GM21825 (cell line): ENCODE measurements at regions not wholly inside any gene's neighbourhood (a gene's known extent, or its start where the extent isn't known, plus 50 kb on each side); places are given as distances from the start of the nearest gene placed in this dataset.

Experiments
- ATAC-seq: cut with Tn5 transposase; IDR thresholded peaks from one replicate; pipeline ENCODE4 v1.9.1; 2021; ENCODE audit warnings: mild to moderate bottlenecking, moderate library complexity; ENCODE audit not compliant: unreplicated experiment

DNA sequence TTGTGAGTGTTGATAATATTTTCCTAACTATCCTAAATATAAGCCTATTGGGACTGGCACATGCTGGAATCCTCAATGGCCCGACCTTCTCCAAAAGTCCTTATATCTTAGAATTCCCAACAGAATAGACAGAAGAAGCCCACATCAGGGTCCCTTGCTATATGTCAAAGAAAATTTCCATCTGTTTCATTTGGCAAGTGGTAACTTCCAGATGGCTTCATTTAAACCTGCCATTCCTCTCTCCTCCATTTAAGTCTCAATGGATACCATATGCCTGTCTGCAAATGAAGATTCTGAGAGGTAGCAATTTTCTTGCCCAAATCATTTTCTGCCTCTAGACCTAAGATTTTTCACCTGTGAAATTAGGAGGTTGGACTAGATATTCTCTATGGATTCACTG, 73.1 kb upstream of the KCNA4 start:
- ATAC-seq = no peak

- no peak for ATAC-seq
Observed at GRCh38 chr11:30091246-30091645, 74.4 kb upstream of the KCNA4 start.

- ATAC-seq = no peak
Observed at GRCh38 chr11:30091737-30092136, 74.9 kb upstream of the KCNA4 start.

- ATAC-seq = no peak
Observed at GRCh38 chr11:30092518-30092917, 75.7 kb upstream of the KCNA4 start.

DNA sequence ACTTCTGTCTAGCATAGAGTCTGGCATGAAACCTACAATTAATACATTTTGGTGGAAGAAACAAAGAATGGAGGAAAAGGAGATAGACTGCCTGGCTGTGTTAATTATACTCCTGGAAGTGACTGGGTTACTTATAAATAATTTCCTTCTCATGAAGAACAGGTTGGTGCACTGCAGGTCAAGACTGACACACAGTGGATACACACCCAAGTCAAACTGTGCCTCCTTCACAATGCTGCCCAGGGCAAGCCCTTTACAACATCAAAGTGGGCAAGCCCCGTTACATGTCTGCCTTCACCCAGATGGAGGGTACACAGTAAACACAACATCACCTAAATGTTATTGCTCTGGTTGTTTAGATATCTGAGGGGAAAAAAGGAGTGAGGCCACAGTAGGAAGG, 83.7 kb upstream of the KCNA4 start:
- no peak for ATAC-seq

DNA sequence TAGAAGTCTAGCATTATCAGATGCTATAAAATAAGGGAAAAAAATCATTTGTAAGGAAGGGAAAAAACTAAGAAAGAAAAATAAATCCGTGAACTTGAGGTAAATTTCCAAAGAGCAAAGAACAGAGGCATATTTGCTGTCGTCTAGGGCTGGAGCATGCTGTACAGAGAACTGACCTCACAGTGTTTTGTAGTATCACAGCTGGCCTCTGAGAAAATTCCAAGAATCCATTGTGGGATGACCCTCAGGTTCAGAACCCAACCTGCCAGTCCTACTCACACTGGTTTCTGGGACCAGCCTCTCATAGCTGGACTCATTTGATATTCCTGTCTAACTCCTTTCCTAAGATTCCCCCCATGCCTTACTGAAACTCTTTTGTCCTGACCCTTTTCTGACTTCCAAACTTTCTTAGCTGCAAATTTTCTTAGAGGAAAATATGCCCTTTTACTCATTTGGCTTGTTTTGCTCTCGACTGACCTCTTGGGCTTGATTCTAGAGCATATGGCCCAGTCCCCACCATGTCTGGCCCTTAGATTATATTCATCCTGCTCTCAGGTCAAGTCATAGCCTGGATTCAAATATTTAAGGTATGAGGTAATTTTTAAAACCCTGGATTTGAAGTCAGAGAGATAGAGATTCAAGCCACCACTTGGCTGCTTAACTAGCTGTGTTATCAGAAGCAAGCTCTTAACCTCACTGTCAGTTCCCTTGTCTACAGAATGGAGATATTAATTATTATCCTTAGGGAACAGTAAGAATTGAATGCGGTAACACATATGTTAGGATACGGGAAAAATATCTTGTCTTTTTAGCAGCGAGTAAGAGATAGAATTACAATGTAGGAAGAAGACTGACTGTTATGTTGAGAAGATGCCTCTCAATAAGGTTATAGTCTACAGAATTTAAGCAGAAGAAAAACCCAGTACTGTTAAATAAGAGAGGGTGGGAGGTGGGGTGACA, 89.7 kb upstream of the KCNA4 start:
- ATAC-seq = no peak

DNA sequence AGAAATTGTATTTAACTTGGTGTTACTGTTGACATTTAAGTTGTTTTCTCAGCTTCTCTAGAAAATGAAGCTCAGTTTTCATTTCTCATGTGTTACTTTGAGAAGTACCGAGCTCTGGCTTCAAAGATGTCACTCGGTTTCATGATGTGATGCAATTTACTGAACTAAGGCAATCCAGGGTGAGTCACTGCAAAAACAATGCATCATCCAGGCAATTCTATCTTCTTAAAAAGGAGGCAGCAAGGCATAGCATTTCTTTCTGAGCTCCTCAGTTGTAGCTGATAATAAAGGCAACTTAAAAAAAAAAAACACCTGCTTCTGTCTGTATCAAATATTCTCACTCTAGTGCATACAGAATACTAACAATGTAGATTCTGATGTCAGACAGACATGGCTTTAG, 91.1 kb upstream of the KCNA4 start:
- no peak for ATAC-seq

DNA sequence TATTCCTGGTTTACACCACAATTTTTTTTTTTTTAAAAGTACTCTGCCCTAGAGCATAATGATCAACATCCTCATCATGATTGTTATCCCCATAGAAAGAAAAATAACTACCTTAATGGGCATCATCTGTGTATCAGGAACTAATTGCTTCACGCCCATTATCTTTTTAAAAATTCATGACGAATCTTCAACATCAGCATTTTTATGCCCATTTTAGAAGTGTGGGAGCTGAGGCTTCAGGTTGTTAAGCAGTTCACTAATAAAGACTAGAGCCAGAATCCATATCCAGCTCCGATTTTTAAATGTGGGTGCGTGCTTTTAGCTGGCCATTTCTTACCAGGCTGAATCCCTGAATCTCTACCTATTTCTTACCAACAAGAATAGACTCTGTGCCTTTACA, 92.9 kb upstream of the KCNA4 start:
- ATAC-seq = no peak

- ATAC-seq = no peak
Observed at GRCh38 chr11:30110691-30111090, 93.9 kb upstream of the KCNA4 start.

DNA sequence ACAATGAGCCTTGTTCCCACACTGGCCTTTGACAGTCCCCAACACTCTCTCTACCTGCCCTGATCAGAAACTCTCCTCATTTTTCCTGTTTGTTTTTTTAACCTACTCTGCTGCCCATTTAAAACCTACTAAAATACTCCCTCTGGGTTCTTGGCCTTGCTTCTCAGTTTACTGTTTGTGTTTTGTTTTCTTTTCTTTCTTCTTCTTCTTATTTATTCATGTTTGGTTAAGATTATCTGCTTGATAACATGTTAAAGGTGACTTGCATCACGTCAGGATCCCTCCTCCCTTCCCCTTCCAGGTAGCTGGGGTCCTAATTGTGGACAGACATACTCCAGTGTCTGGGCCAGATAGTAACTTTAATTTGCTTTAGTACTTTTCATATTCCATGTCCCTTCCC, 95.0 kb upstream of the KCNA4 start:
- ATAC-seq = no peak

DNA sequence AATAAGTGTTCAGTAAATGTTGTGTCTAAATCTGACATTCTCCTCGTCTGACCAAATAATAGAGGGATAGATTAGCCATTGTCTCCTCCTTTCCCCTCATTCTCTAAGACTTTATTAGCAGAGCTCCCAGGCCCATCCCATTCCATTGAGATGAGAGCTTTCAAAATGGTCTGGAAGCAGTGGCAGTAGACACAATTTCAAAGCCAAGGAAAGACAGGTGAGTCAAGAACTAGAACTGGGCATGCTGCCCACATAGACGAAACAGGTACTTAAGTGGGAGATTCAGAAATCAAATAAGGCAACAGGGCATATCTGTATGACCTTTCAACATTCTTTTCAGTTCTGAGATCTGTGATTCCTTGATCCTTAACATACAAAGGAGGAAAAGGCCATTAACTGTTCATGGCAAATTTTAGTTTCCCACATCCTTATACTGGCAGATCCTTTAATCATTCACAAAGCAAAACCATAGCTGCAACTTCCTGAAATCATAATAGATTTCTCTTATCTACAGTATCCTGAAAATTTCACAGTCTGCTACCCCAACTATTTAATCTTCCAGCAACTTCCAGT, 96.6 kb upstream of the KCNA4 start:
- no peak for ATAC-seq

DNA sequence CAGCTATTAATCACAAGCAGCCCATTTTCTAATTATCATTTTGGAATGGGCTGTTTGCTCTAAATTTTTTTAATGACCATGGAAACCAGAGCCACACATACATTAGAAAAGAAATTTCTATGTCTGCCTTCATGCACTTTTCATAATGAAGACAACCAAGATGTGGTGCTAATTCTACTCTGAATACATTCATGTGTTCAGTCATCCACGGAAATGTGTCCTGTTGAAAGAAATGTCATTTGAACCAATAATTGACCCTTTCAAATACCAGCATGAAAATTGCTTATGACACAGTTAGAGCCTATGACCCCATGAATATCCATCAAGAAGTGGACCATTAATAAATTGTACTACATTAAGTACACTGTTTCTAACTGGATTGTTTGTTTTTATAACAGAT, 99.7 kb upstream of the KCNA4 start:
- no peak for ATAC-seq

DNA sequence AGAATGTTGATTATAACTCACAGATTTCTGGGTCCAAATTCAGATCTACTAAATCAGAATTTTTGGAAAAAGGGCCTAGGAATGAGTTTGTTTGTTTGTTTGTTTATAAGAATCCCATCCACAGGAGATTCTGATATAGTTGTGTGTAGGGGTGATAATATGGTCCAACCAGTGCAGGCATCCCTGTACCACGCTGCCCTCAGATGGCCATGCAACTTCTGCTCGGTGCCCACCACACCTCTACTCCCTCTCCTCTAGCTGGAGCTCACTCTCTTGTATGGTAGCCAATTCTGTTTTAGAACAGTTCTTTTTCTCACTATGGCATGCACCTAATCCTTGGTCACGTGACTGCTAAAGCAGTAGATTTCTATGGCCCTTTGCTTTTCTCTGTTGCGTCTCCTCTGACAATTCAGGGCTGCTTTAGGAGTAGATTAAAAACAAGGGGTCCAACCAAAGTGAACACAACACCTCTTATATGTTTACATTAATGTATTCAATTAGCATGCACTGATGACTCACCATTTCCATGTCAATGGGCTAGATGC, 103.3 kb upstream of the KCNA4 start:
- ATAC-seq = no peak

GRCh38 chr11:30125456-30125855, 105.4 kb upstream of the FSHB start:
- ATAC-seq = no peak

DNA sequence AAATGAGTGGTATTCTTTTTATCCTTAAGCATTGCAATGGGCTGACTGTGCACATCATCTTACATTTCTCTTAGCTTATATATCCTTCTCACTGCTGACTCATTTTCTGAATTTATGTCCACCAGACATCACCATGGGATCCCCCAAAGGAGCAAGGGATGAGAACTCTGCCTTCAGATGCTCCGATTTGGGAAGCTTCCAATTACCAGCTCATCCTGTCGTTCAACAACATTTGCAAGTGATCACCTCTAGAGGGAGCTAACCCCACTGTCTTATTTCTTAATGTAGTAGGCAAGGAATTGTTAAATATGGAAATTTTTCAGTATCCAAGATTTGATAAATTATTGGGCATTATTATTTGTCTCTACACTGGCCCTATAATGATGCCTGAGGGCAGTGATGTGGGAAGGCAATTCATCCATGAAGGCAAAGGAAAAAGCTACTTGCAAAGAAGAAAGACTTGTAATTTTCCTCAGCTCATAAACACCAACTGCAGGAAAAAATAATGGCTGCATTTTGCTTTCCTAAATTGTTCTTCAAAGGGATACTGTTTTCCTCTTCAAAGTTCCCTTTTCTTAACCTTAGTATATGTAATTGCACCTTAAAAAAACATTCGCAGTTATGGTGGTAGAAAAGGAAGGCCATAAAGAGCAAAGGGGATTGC, 102.4 kb upstream of the FSHB start:
- ATAC-seq = no peak

DNA sequence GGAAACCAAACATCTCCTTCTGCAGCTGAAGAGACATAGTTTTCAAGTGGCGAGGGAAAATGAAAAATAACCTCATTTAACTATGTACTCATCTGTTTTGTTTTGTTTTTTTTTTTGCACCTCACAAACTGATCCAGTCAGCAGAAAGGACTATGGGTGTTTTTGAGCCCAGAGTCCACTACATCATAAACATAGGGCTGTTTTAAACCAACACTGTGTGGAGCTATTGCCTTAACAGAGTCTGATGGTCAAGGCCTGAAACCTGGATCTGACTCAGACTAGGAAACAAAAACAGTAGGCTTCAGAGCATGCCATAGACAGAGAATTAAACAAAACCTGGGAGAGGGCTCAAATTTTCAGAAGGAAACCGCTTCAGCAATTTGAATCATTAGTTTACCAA, 99.3 kb upstream of the FSHB start:
- ATAC-seq = no peak

GRCh38 chr11:30133281-30133680, 97.5 kb upstream of the FSHB start:
- no peak for ATAC-seq

DNA sequence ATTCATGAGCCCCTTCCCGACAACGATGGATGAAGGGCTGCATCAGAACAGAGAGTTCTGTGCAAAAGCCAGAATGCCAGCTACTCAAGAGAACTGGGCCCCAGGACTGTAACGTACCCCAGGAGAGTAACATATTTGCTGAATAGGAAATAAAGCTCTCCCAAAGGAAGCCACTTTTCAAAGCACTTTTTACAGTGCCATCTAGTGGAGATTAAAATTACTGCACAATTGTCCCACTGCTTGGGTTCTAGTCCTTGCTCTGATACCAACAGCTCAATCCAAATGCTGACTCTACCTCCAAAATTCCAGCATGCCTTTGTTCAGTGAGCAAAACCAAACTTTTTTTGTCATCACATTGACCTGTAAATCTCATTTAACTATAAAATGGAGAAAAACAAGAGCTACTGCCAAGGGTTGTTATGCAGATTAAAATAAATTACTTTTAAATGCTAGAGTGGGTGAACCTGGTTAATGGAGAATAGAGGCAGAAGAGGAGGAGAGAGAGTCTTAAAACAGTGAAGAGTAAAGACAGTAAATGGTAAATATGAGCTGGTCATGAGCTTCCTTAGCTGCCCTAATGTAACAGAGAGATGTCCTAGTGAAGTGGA, 87.6 kb upstream of the FSHB start:
- ATAC-seq = peak; percentile 68

GRCh38 chr11:30147293-30147692, 83.5 kb upstream of the FSHB start:
- no peak for ATAC-seq

DNA sequence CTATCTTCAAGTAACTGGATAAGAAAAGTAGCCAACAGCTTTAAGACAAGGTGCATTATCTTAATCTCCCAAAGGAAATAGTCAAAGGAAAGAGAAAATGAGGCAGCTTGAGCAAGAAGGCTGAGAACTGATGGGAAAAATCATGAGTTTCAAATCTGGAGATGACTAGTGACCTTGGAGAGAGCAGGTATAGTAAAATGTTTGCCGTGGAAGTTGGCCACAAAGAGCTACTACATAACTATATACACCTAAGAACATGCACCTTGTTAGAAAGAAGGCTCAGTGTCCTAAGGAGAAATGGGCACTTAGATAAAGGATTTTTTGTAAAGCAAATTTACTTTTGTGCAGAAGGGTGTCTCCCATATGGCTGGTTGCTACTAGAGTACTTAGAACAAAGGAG, 80.8 kb upstream of the FSHB start:
- no peak for ATAC-seq

DNA sequence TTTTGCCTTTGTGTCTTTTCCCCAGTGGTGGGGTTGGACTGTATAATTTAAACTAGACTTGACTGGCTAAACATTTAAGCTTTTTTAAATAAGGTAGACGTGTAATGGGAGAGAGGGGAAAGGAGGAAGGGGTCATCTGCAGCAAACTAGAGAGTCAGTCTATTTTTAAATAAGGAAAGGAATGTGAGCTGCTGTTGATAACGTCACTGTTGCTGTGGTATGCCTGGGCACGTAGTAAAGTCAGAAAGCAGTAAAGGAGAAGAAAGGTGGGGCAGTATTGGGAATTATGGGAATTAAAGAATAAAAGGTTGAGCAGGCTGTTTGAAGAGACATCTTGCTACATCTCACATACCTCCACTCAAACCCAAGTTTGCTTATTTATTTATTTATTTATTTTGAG, 80.4 kb upstream of the FSHB start:
- ATAC-seq = no peak
